Esophagus muscularis mucosa (tissue), 4 donors: ENCODE measurements at regions not wholly inside any gene's neighbourhood (a gene's known extent, or its start where the extent isn't known, plus 50 kb on each side); places are given as distances from the start of the nearest gene placed in this dataset.

Experiments
- CTCF ChIP-seq, 3 experiments: fragments of 200-600 bp in 2 of 3; fragments of 450-650 bp in 1 of 3; sonication (generic) in 2 of 3; IDR thresholded peaks; one replicate each; pipeline ENCODE4 v1.5.1; 2017 to 2019; ENCODE audit warnings: antibody characterized with exemption in 3 of 3, mild to moderate bottlenecking in 2 of 3, moderate library complexity in 1 of 3
- EP300 ChIP-seq: sonication (generic); formaldehyde crosslinking; IDR thresholded peaks from one replicate; pipeline ENCODE4 v1.6.1; 2017; ENCODE audit warnings: antibody characterized with exemption
- POLR2A ChIP-seq: fragments of 450-650 bp; IDR thresholded peaks from one replicate; pipeline ENCODE4 v1.6.1; 2017; ENCODE audit warnings: antibody characterized with exemption, moderate library complexity, mild to moderate bottlenecking, low read depth
- POLR2AphosphoS5 ChIP-seq, 2 donors: sonication (generic); formaldehyde crosslinking; IDR thresholded peaks; one replicate each; pipeline ENCODE4 v1.6.1; 2017; ENCODE audit warnings: antibody characterized with exemption in 2 of 2

- TF ChIP-seq CTCF (IDR thresholded peaks at IDR 0.05) (no peak), POLR2A (no peak), EP300 (no peak), POLR2AphosphoS5 (IDR thresholded peaks at IDR 0.05) (no peak)
Observed at GRCh38 chr9:106156465-106156864, 462.1 kb downstream of the TMEM38B start.
